HG02938 (cell line): ENCODE measurements at regions not wholly inside any gene's neighbourhood (a gene's known extent, or its start where the extent isn't known, plus 50 kb on each side); places are given as distances from the start of the nearest gene placed in this dataset.
"Not testable (repeated sequence)": the region's sequence is repeated elsewhere in the genome, so short reads cannot be mapped to it uniquely, and the experiment has no call there.

Source experiments
- ATAC-seq: cut with Tn5 transposase; IDR thresholded peaks from one replicate; pipeline ENCODE4 v1.9.1; 2021; ENCODE audit warnings: mild to moderate bottlenecking, moderate library complexity; ENCODE audit not compliant: unreplicated experiment

GRCh38 chr5:155482428-155482827 lies 468.9 kb downstream of the KIF4B start:
- ATAC-seq, result no peak

GRCh38 chr5:155485386-155485785 lies 471.8 kb downstream of the KIF4B start:
- ATAC-seq, result no peak

- ATAC-seq, result no peak
Observed at GRCh38 chr5:155489949-155490348, 476.4 kb downstream of the KIF4B start.

GRCh38 chr5:155492191-155492590 lies 478.6 kb downstream of the KIF4B start:
- no peak for ATAC-seq

GRCh38 chr5:155504606-155505005 lies 491.1 kb downstream of the KIF4B start:
- ATAC-seq, result no peak

- ATAC-seq, result no peak
Observed at GRCh38 chr5:155507363-155507762, 493.8 kb downstream of the KIF4B start.

- ATAC-seq, result no peak
Observed at GRCh38 chr5:155508673-155509072, 495.1 kb downstream of the KIF4B start.

- no peak for ATAC-seq
Observed at GRCh38 chr5:155512329-155512728, 498.8 kb downstream of the KIF4B start.

GRCh38 chr5:155514105-155514563 lies 500.6 kb downstream of the KIF4B start:
- ATAC-seq, result no peak

- ATAC-seq, result no peak
Observed at GRCh38 chr5:155522540-155522939, 509.0 kb downstream of the KIF4B start.

- no peak for ATAC-seq
Observed at GRCh38 chr5:155529362-155529761, 515.8 kb downstream of the KIF4B start.

- ATAC-seq, result no peak
Observed at GRCh38 chr5:155530046-155530445, 516.5 kb downstream of the KIF4B start.

GRCh38 chr5:155532621-155533311 lies 519.2 kb downstream of the KIF4B start:
- no peak for ATAC-seq

GRCh38 chr5:155540000-155540595 lies 526.5 kb downstream of the KIF4B start:
- ATAC-seq, result no peak

GRCh38 chr5:155546075-155546474 lies 532.5 kb downstream of the KIF4B start:
- no peak for ATAC-seq

- no peak for ATAC-seq
Observed at GRCh38 chr5:155554500-155554899, 540.9 kb downstream of the KIF4B start.

GRCh38 chr5:155556222-155556621 lies 542.7 kb downstream of the KIF4B start:
- no peak for ATAC-seq

- ATAC-seq, result no peak
Observed at GRCh38 chr5:155556700-155557099, 543.1 kb downstream of the KIF4B start.

- ATAC-seq, result no peak
Observed at GRCh38 chr5:155562158-155562557, 548.6 kb downstream of the KIF4B start.

- no peak for ATAC-seq
Observed at GRCh38 chr5:155564541-155564940, 551.0 kb downstream of the KIF4B start.

GRCh38 chr5:155575861-155576260 lies 562.3 kb downstream of the KIF4B start:
- ATAC-seq, result no peak

GRCh38 chr5:155586808-155587207 lies 573.3 kb downstream of the KIF4B start:
- not testable (repeated sequence) for ATAC-seq

- ATAC-seq, result no peak
Observed at GRCh38 chr5:155587458-155587857, 573.9 kb downstream of the KIF4B start.
